IMR-90 (cell line): ENCODE measurements at regions not wholly inside any gene's neighbourhood (a gene's known extent, or its start where the extent isn't known, plus 50 kb on each side); places are given as distances from the start of the nearest gene placed in this dataset.

Experiments
- ATAC-seq: fragments of 200-7000 bp; cut with Tn5 transposase; 2 replicates; pipeline ENCODE4 v1.9.1; 2020; ENCODE audit warnings: low read depth, mild to moderate bottlenecking, moderate library complexity
- BruUV-seq: library from RNA; stranded (reverse); fragments of 400-500 nt; replicated peaks from 2 replicates; lab custom pipeline; 2021; lab: Mats Ljungman, UMichigan
- CTCF ChIA-PET: fragments of 300-600 bp; formaldehyde crosslinking; extraction: SDS; loops from one replicate; lab custom pipeline; 2021; ENCODE audit warnings: antibody characterized with exemption; lab: Yijun Ruan, JAX
- POLR2A ChIA-PET: fragments of 300-600 bp; sonication (Branson Sonifier 250); formaldehyde crosslinking; loops from one replicate; lab custom pipeline; 2022; ENCODE audit warnings: antibody characterized with exemption; ENCODE audit not compliant: unreplicated experiment; lab: Charles Lee
- DNase-seq: peaks from one replicate; pipeline ENCODE4 v3.0.0; 2013
- H2AFZ ChIP-seq: replicated peaks from 2 replicates; pipeline ENCODE3; 2013; ENCODE audit warnings: low read length, mild to moderate bottlenecking; ENCODE audit not compliant: poor library complexity
- H2AK5ac ChIP-seq: 2 replicates; pipeline ENCODE4 v1.6.1; 2013; ENCODE audit warnings: low read depth, low read length, inconsistent platforms
- H2AK9ac ChIP-seq: replicated peaks from 2 replicates; pipeline ENCODE3; 2013; ENCODE audit warnings: mild to moderate bottlenecking, low read depth, low read length, moderate library complexity; ENCODE audit not compliant: poor library complexity
- H2BK120ac ChIP-seq: 2 replicates; pipeline ENCODE4 v1.6.1; 2013; ENCODE audit warnings: low read depth, low read length, inconsistent platforms
- H2BK15ac ChIP-seq: 3 replicates; pipeline ENCODE4 v1.6.1; 2013; ENCODE audit warnings: low read depth, low read length, inconsistent platforms
- H2BK20ac ChIP-seq: 2 replicates; pipeline ENCODE4 v1.6.1; 2013; ENCODE audit warnings: low read depth, mild to moderate bottlenecking, inconsistent platforms, low read length, moderate library complexity
- H2BK5ac ChIP-seq: 2 replicates; pipeline ENCODE4 v1.6.1; 2013; ENCODE audit warnings: mild to moderate bottlenecking, low read depth, low read length, inconsistent platforms; ENCODE audit not compliant: poor library complexity, severe bottlenecking
- H3K14ac ChIP-seq: replicated peaks from 2 replicates; pipeline ENCODE4 v1.6.1; 2013; ENCODE audit warnings: low read depth, low read length, inconsistent platforms
- H3K18ac ChIP-seq: 2 replicates; pipeline ENCODE4 v1.6.1; 2013; ENCODE audit warnings: low read depth, low read length, control low read depth
- H3K23ac ChIP-seq: 2 replicates; pipeline ENCODE4 v1.6.1; 2013; ENCODE audit warnings: low read depth, low read length, inconsistent platforms
- H3K27ac ChIP-seq: 2 replicates; pipeline ENCODE4 v1.5.1; 2013; ENCODE audit warnings: mild to moderate bottlenecking, control low read depth, low read length; ENCODE audit not compliant: insufficient read depth
- H3K27me3 ChIP-seq: 2 replicates; pipeline ENCODE4 v1.6.1; 2013; ENCODE audit warnings: low read length; ENCODE audit not compliant: control insufficient read depth, insufficient read depth
- H3K36me3 ChIP-seq: 2 replicates; pipeline ENCODE4 v1.6.1; 2013; ENCODE audit warnings: low read length, mixed read lengths; ENCODE audit not compliant: control insufficient read depth, insufficient read depth
- H3K4ac ChIP-seq: 2 replicates; pipeline ENCODE4 v1.6.1; 2013; ENCODE audit warnings: low read depth, low read length, inconsistent platforms
- H3K4me1 ChIP-seq: 2 replicates; pipeline ENCODE4 v1.6.1; 2013; ENCODE audit warnings: low read length, mixed read lengths; ENCODE audit not compliant: control insufficient read depth, insufficient read depth
- H3K4me2 ChIP-seq: 2 replicates; pipeline ENCODE4 v1.6.1; 2013; ENCODE audit warnings: low read depth, mild to moderate bottlenecking, control low read depth, low read length, moderate library complexity
- H3K4me3 ChIP-seq: 2 replicates; pipeline ENCODE4 v1.5.1; 2013; ENCODE audit warnings: low read depth, mild to moderate bottlenecking, control low read depth, low read length, moderate library complexity; ENCODE audit not compliant: insufficient read depth
- H3K56ac ChIP-seq: 2 replicates; pipeline ENCODE4 v1.6.1; 2013; ENCODE audit warnings: low read length, inconsistent platforms; ENCODE audit not compliant: insufficient read depth; ENCODE audit errors: extremely low read depth
- H3K79me1 ChIP-seq, 2 experiments: 2 replicates each; pipeline ENCODE4 v1.6.1; 2013; ENCODE audit warnings: low read length in 2 of 2, inconsistent platforms in 1 of 2, low read depth in 1 of 2
- H3K9ac ChIP-seq: 2 replicates; pipeline ENCODE4 v1.6.1; 2013; ENCODE audit warnings: low read depth, low read length, control low read depth
- H3K9me1 ChIP-seq: 2 replicates; pipeline ENCODE4 v1.6.1; 2013; ENCODE audit warnings: low read length, inconsistent platforms; ENCODE audit not compliant: insufficient read depth
- H3K9me3 ChIP-seq: 2 replicates; pipeline ENCODE4 v1.6.1; 2013; ENCODE audit warnings: low read length; ENCODE audit not compliant: control insufficient read depth, insufficient read depth
- H4K20me1 ChIP-seq: 2 replicates; pipeline ENCODE4 v1.6.1; 2013; ENCODE audit warnings: low read length, inconsistent platforms; ENCODE audit not compliant: insufficient read depth
- H4K5ac ChIP-seq: 2 replicates; pipeline ENCODE4 v1.6.1; 2013; ENCODE audit warnings: mild to moderate bottlenecking, low read depth, low read length, control low read depth
- H4K8ac ChIP-seq, 2 experiments: 2 replicates each; pipeline ENCODE4 v1.6.1; 2013; ENCODE audit warnings: low read depth in 2 of 2, low read length in 2 of 2, control low read depth in 1 of 2, inconsistent platforms in 1 of 2
- H4K91ac ChIP-seq: 2 replicates; pipeline ENCODE4 v1.6.1; 2013; ENCODE audit warnings: low read depth, low read length, inconsistent platforms; ENCODE audit not compliant: insufficient read depth
- CTCF ChIP-seq: conservative IDR thresholded peaks from 2 replicates; pipeline ENCODE4 v1.5.1; 2012; ENCODE audit warnings: mild to moderate bottlenecking, low read depth, low read length, improper control_type of control experiment
- WGBS, 2 experiments: methylation state at CpG; one replicate each; pipeline versions ENCODE4 v1.1.5 to v1.1.7; 2013; ENCODE audit warnings: missing lambda C conversion rate in 2 of 2; ENCODE audit not compliant: insufficient read length in 1 of 2; ENCODE audit errors: extremely low coverage in 2 of 2; 5-methylcytosine and 5-hydroxymethylcytosine counted together
- dilution Hi-C: fragments of 300-500 bp; cut with HindIII; formaldehyde crosslinking; loops from one replicate; pipeline ENCODE4 v1.14.3; 2018; ENCODE audit warnings: low sequenced_read_pairs; ENCODE audit not compliant: unreplicated experiment
- in situ Hi-C: fragments of 300-500 bp; cut with MboI; formaldehyde crosslinking; loops from 3 replicates; pipeline ENCODE4 v1.14.3; 2019; ENCODE audit warnings: low sequenced_read_pairs, inconsistent platforms, mixed read lengths
- intact Hi-C: fragments of 100-400 bp; cut with micrococcal nuclease; formaldehyde crosslinking; loops from 2 replicates; pipeline ENCODE4 v1.10.0; 2022
- TF ChIP-seq, protein P1 (sequence below): fragments of 150-350 bp; IDR thresholded peaks from 2 replicates; pipeline ENCODE4 v1.6.1; 2016; ENCODE audit warnings: low read depth, mild to moderate bottlenecking, low read length, moderate library complexity, borderline replicate concordance

- H3K27me3 ChIP-seq, result no peaks in the 10 kb centered on the region
- in situ Hi-C loops, result no loop called here
- no peak overlapping the region for H2AFZ ChIP-seq
- H2BK5ac ChIP-seq, result no peak overlapping the region
- no peak overlapping the region for H3K14ac ChIP-seq
- ATAC-seq, result no peak
- H3K56ac ChIP-seq, result no peak overlapping the region
- H3K36me3 ChIP-seq, result no peaks in the 10 kb centered on the region
- no peak overlapping the region for H2BK20ac ChIP-seq
- no peak overlapping the region for H3K18ac ChIP-seq
- no peaks in the 10 kb centered on the region for H3K9me1 ChIP-seq
- no peak overlapping the region for H3K4me3 ChIP-seq
- no peak overlapping the region for H3K23ac ChIP-seq
- H3K4ac ChIP-seq, result no peak overlapping the region
- DNase-seq, result no peak
- no peaks in the 10 kb centered on the region for H3K79me1 ChIP-seq
- H2AK5ac ChIP-seq, result no peak overlapping the region
- 73% methylated on average over 3 of the region's 6 CpGs; no CpG with 5 or more reads in 1 of the 2 experiments for WGBS, 2 experiments
- no peaks in the 10 kb centered on the region; the same call in 1 of the 2 replicates for H3K9me3 ChIP-seq
- no peaks in the 10 kb centered on the region for H4K20me1 ChIP-seq
- no peak overlapping the region for H2AK9ac ChIP-seq
- no peak overlapping the region for H4K8ac ChIP-seq
- no peak overlapping the region for H2BK120ac ChIP-seq
- dilution Hi-C loops, result no loop called here
- no TSS peak for BruUV-seq
- no peak overlapping the region for H4K91ac ChIP-seq
- no peaks in the 10 kb centered on the region for H3K4me1 ChIP-seq
- no peak overlapping the region for H2BK15ac ChIP-seq
- CTCF ChIA-PET, result no interaction called here
- intact Hi-C loops, result no loop called here
- H3K9ac ChIP-seq, result no peak overlapping the region
- H3K27ac ChIP-seq, result no peak overlapping the region
- POLR2A ChIA-PET, result no interaction called here
- no peak for TF ChIP-seq CTCF
- TF ChIP-seq, protein P1, sequence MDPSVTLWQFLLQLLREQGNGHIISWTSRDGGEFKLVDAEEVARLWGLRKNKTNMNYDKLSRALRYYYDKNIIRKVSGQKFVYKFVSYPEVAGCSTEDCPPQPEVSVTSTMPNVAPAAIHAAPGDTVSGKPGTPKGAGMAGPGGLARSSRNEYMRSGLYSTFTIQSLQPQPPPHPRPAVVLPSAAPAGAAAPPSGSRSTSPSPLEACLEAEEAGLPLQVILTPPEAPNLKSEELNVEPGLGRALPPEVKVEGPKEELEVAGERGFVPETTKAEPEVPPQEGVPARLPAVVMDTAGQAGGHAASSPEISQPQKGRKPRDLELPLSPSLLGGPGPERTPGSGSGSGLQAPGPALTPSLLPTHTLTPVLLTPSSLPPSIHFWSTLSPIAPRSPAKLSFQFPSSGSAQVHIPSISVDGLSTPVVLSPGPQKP, result no peak
- no peak overlapping the region for H3K4me2 ChIP-seq
- no peak overlapping the region for H4K5ac ChIP-seq
These were observed 327.5 kb upstream of the DACH1 start for GRCh38 chr13:72194523-72194922.
